H1 (cell line): ENCODE measurements at regions not wholly inside any gene's neighbourhood (a gene's known extent, or its start where the extent isn't known, plus 50 kb on each side); places are given as distances from the start of the nearest gene placed in this dataset.

Experiments used
- CTBP2 ChIP-seq: IDR thresholded peaks from 2 replicates; pipeline ENCODE4 v1.7.0; 2011; ENCODE audit warnings: borderline replicate concordance, mild to moderate bottlenecking, moderate library complexity, mixed read lengths, low read length; ENCODE audit not compliant: insufficient read depth, insufficient read length
- MAX ChIP-seq: IDR thresholded peaks from 2 replicates; pipeline ENCODE4 v1.6.1; 2012; ENCODE audit warnings: inconsistent platforms
- TF ChIP-seq, protein P1 (sequence below): fragments of 300-600 bp; sonication (generic); IDR thresholded peaks from 2 replicates; pipeline ENCODE4 v1.7.1; 2012; ENCODE audit warnings: low read length, moderate library complexity, mild to moderate bottlenecking, inconsistent platforms; ENCODE audit not compliant: insufficient replicate concordance

DNA sequence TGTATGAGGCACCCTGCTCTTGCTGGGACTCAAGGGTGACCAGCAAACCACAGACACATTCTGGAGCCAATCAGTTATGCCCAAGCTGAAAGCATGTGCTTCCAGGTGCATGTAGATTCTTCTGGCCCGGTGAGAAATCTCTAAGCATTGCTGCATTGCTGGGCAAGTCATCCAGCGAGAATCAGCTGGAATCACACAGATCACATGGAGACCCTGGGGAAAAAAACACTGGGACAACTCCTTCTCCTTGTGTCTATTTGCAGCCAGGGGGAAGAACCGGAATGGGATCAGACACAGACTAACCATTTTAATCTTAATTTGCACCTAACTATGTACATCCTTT is 119.7 kb upstream of the KLF7 start (continued):
- TF ChIP-seq, protein P1, sequence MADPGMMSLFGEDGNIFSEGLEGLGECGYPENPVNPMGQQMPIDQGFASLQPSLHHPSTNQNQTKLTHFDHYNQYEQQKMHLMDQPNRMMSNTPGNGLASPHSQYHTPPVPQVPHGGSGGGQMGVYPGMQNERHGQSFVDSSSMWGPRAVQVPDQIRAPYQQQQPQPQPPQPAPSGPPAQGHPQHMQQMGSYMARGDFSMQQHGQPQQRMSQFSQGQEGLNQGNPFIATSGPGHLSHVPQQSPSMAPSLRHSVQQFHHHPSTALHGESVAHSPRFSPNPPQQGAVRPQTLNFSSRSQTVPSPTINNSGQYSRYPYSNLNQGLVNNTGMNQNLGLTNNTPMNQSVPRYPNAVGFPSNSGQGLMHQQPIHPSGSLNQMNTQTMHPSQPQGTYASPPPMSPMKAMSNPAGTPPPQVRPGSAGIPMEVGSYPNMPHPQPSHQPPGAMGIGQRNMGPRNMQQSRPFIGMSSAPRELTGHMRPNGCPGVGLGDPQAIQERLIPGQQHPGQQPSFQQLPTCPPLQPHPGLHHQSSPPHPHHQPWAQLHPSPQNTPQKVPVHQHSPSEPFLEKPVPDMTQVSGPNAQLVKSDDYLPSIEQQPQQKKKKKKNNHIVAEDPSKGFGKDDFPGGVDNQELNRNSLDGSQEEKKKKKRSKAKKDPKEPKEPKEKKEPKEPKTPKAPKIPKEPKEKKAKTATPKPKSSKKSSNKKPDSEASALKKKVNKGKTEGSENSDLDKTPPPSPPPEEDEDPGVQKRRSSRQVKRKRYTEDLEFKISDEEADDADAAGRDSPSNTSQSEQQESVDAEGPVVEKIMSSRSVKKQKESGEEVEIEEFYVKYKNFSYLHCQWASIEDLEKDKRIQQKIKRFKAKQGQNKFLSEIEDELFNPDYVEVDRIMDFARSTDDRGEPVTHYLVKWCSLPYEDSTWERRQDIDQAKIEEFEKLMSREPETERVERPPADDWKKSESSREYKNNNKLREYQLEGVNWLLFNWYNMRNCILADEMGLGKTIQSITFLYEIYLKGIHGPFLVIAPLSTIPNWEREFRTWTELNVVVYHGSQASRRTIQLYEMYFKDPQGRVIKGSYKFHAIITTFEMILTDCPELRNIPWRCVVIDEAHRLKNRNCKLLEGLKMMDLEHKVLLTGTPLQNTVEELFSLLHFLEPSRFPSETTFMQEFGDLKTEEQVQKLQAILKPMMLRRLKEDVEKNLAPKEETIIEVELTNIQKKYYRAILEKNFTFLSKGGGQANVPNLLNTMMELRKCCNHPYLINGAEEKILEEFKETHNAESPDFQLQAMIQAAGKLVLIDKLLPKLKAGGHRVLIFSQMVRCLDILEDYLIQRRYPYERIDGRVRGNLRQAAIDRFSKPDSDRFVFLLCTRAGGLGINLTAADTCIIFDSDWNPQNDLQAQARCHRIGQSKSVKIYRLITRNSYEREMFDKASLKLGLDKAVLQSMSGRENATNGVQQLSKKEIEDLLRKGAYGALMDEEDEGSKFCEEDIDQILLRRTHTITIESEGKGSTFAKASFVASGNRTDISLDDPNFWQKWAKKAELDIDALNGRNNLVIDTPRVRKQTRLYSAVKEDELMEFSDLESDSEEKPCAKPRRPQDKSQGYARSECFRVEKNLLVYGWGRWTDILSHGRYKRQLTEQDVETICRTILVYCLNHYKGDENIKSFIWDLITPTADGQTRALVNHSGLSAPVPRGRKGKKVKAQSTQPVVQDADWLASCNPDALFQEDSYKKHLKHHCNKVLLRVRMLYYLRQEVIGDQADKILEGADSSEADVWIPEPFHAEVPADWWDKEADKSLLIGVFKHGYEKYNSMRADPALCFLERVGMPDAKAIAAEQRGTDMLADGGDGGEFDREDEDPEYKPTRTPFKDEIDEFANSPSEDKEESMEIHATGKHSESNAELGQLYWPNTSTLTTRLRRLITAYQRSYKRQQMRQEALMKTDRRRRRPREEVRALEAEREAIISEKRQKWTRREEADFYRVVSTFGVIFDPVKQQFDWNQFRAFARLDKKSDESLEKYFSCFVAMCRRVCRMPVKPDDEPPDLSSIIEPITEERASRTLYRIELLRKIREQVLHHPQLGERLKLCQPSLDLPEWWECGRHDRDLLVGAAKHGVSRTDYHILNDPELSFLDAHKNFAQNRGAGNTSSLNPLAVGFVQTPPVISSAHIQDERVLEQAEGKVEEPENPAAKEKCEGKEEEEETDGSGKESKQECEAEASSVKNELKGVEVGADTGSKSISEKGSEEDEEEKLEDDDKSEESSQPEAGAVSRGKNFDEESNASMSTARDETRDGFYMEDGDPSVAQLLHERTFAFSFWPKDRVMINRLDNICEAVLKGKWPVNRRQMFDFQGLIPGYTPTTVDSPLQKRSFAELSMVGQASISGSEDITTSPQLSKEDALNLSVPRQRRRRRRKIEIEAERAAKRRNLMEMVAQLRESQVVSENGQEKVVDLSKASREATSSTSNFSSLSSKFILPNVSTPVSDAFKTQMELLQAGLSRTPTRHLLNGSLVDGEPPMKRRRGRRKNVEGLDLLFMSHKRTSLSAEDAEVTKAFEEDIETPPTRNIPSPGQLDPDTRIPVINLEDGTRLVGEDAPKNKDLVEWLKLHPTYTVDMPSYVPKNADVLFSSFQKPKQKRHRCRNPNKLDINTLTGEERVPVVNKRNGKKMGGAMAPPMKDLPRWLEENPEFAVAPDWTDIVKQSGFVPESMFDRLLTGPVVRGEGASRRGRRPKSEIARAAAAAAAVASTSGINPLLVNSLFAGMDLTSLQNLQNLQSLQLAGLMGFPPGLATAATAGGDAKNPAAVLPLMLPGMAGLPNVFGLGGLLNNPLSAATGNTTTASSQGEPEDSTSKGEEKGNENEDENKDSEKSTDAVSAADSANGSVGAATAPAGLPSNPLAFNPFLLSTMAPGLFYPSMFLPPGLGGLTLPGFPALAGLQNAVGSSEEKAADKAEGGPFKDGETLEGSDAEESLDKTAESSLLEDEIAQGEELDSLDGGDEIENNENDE, result no peak
- no peak for TF ChIP-seq MAX
- TF ChIP-seq CTBP2, result no peak
